ENCODE measurements at regions not wholly inside any gene's neighbourhood (a gene's known extent, or its start where the extent isn't known, plus 50 kb on each side); places are given as distances from the start of the nearest gene placed in this dataset.

- Mint-ChIP-seq H3K27me3 (no peaks in the 10 kb centered on the region), H3K4me1 (no peaks in the 10 kb centered on the region), H3K9me3 (peaks cover 8% of the 10 kb centered on the region), H3K4me3 (no peak overlapping the region), H3K27ac (no peak overlapping the region), H3K36me3 (ENCODE audit: low read depth) (no peaks in the 10 kb centered on the region)
- ATAC-seq (replicated peaks) = no peak
Measured at GRCh38 chr7:41085244-41085643, 617.6 kb downstream of the INHBA start.

GRCh38 chr7:41084381-41084780, 618.5 kb downstream of the INHBA start:
- H3K36me3 Mint-ChIP-seq (ENCODE audit: low read depth) = no peaks in the 10 kb centered on the region
- H3K4me1 Mint-ChIP-seq = no peaks in the 10 kb centered on the region
- no peaks in the 10 kb centered on the region for H3K27me3 Mint-ChIP-seq
- H3K27ac Mint-ChIP-seq = no peak overlapping the region
- no peak overlapping the region for H3K4me3 Mint-ChIP-seq
- peaks cover 8% of the 10 kb centered on the region for H3K9me3 Mint-ChIP-seq
- no peak for ATAC-seq (replicated peaks)

- ATAC-seq (replicated peaks) = no peak
- Mint-ChIP-seq H3K9me3 (no peaks in the 10 kb centered on the region), H3K4me1 (no peaks in the 10 kb centered on the region), H3K27me3 (no peaks in the 10 kb centered on the region), H3K36me3 (ENCODE audit: low read depth) (no peaks in the 10 kb centered on the region), H3K27ac (no peak overlapping the region), H3K4me3 (no peak overlapping the region)
Measured at GRCh38 chr7:41069635-41070034, 633.3 kb downstream of the INHBA start.

GRCh38 chr7:41067576-41067975, 635.3 kb downstream of the INHBA start:
- ATAC-seq (replicated peaks) = no peak
- H3K27ac Mint-ChIP-seq = no peak overlapping the region
- no peaks in the 10 kb centered on the region for H3K4me1 Mint-ChIP-seq
- no peak overlapping the region for H3K4me3 Mint-ChIP-seq
- H3K9me3 Mint-ChIP-seq = no peaks in the 10 kb centered on the region
- H3K27me3 Mint-ChIP-seq = no peaks in the 10 kb centered on the region
- H3K36me3 Mint-ChIP-seq (ENCODE audit: low read depth) = no peaks in the 10 kb centered on the region

DNA sequence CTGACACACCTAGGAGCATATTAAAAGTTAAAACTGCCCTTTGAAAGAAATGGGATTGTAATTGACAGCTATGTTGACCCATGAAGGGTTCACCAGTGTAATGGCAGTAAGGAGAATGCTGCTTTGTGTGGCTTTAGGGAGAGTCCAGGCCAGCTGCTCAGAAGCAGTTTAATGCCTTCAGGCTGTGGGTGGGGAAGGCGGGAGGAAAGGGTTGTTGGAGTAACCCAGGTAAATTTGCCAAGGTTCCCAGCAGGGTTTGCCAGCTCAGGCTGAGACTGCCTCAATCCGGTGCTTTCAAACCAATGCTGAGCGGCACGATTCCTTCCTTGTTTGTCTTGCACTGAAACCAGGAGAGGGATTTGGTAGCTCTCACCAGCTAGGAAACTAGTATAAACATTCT, 637.2 kb downstream of the INHBA start:
- no peaks in the 10 kb centered on the region for H3K36me3 Mint-ChIP-seq (ENCODE audit: low read depth)
- no peaks in the 10 kb centered on the region for H3K9me3 Mint-ChIP-seq
- no peaks in the 10 kb centered on the region for H3K27me3 Mint-ChIP-seq
- no peak overlapping the region for H3K27ac Mint-ChIP-seq
- ATAC-seq (replicated peaks) = no peak
- no peak overlapping the region for H3K4me3 Mint-ChIP-seq
- H3K4me1 Mint-ChIP-seq = no peaks in the 10 kb centered on the region

- H3K27ac Mint-ChIP-seq = no peak overlapping the region
- H3K4me1 Mint-ChIP-seq = no peaks in the 10 kb centered on the region
- H3K4me3 Mint-ChIP-seq = no peak overlapping the region
- no peaks in the 10 kb centered on the region for H3K27me3 Mint-ChIP-seq
- H3K9me3 Mint-ChIP-seq = peaks cover 2% of the 10 kb centered on the region
- ATAC-seq (replicated peaks) = no peak
- no peaks in the 10 kb centered on the region for H3K36me3 Mint-ChIP-seq (ENCODE audit: low read depth)
Measured at GRCh38 chr7:41063116-41063515, 639.8 kb downstream of the INHBA start.

- no peaks in the 10 kb centered on the region for H3K27me3 Mint-ChIP-seq
- no peak for ATAC-seq (replicated peaks)
- H3K4me1 Mint-ChIP-seq = no peaks in the 10 kb centered on the region
- no peak overlapping the region for H3K27ac Mint-ChIP-seq
- H3K9me3 Mint-ChIP-seq = peaks cover 17% of the 10 kb centered on the region
- no peak overlapping the region for H3K4me3 Mint-ChIP-seq
- no peaks in the 10 kb centered on the region for H3K36me3 Mint-ChIP-seq (ENCODE audit: low read depth)
Measured at GRCh38 chr7:41060796-41061195, 642.1 kb downstream of the INHBA start.

DNA sequence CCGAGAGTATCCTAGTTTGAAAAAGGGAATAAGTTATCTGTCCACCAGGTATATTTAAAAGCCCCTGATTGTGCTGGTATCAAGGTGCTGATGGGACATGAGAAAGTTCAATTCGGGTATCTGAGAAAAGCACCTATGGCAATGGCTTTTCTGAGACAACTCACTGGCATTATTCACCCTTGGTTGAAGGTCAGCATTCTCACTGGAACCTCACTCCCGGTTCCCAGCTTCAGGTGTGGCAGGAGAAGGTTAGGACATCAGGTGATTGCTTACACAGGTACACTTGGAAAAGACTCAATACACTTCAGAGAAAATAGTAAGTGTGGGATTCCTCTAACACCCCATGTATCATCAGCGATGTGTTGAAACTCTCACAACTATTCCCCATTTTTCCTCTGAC, 643.1 kb downstream of the INHBA start:
- no peaks in the 10 kb centered on the region for H3K36me3 Mint-ChIP-seq (ENCODE audit: low read depth)
- no peak overlapping the region for H3K27ac Mint-ChIP-seq

GRCh38 chr7:41058986-41059741, 643.7 kb downstream of the INHBA start:
- H3K9me3 Mint-ChIP-seq = peaks cover 17% of the 10 kb centered on the region

More for the DNA sequence above, 643.1 kb downstream of the INHBA start:
- Mint-ChIP-seq H3K4me3 (no peak overlapping the region), H3K27me3 (no peaks in the 10 kb centered on the region), H3K4me1 (no peaks in the 10 kb centered on the region), H3K9me3 (peaks cover 17% of the 10 kb centered on the region)
- no peak for ATAC-seq (replicated peaks)

GRCh38 chr7:41054960-41055661, 647.8 kb downstream of the INHBA start:
- Mint-ChIP-seq H3K27me3 (no peaks in the 10 kb centered on the region), H3K4me3 (no peak overlapping the region), H3K27ac (no peak overlapping the region), H3K4me1 (no peaks in the 10 kb centered on the region), H3K36me3 (ENCODE audit: low read depth) (no peaks in the 10 kb centered on the region), H3K9me3 (peaks cover 27% of the 10 kb centered on the region)
- no peak for ATAC-seq (replicated peaks)

More at GRCh38 chr7:41058986-41059741, 643.7 kb downstream of the INHBA start:
- ATAC-seq (replicated peaks) = no peak
- no peak overlapping the region for H3K27ac Mint-ChIP-seq
- no peaks in the 10 kb centered on the region for H3K27me3 Mint-ChIP-seq
- H3K36me3 Mint-ChIP-seq (ENCODE audit: low read depth) = no peaks in the 10 kb centered on the region
- no peaks in the 10 kb centered on the region for H3K4me1 Mint-ChIP-seq
- no peak overlapping the region for H3K4me3 Mint-ChIP-seq

GRCh38 chr7:41053820-41054219, 649.1 kb downstream of the INHBA start:
- Mint-ChIP-seq H3K4me3 (no peak overlapping the region), H3K27me3 (no peaks in the 10 kb centered on the region), H3K9me3 (peaks cover 27% of the 10 kb centered on the region), H3K4me1 (no peaks in the 10 kb centered on the region), H3K27ac (no peak overlapping the region), H3K36me3 (ENCODE audit: low read depth) (no peaks in the 10 kb centered on the region)
- ATAC-seq (replicated peaks) = no peak

- Mint-ChIP-seq H3K9me3 (peaks cover 21% of the 10 kb centered on the region), H3K27me3 (no peaks in the 10 kb centered on the region), H3K4me1 (no peaks in the 10 kb centered on the region), H3K36me3 (ENCODE audit: low read depth) (no peaks in the 10 kb centered on the region), H3K27ac (no peak overlapping the region), H3K4me3 (no peak overlapping the region)
- ATAC-seq (replicated peaks) = no peak
Measured at GRCh38 chr7:41052736-41053135, 650.2 kb downstream of the INHBA start.

GRCh38 chr7:41052201-41052600, 650.7 kb downstream of the INHBA start:
- H3K27ac Mint-ChIP-seq = no peak overlapping the region
- no peak overlapping the region for H3K4me3 Mint-ChIP-seq
- no peaks in the 10 kb centered on the region for H3K36me3 Mint-ChIP-seq (ENCODE audit: low read depth)
- H3K4me1 Mint-ChIP-seq = no peaks in the 10 kb centered on the region
- ATAC-seq (replicated peaks) = no peak
- no peaks in the 10 kb centered on the region for H3K27me3 Mint-ChIP-seq
- peaks cover 18% of the 10 kb centered on the region for H3K9me3 Mint-ChIP-seq

GRCh38 chr7:41051535-41051934, 651.4 kb downstream of the INHBA start:
- no peak overlapping the region for H3K4me3 Mint-ChIP-seq
- no peaks in the 10 kb centered on the region for H3K4me1 Mint-ChIP-seq
- H3K27me3 Mint-ChIP-seq = no peaks in the 10 kb centered on the region
- H3K9me3 Mint-ChIP-seq = peaks cover 16% of the 10 kb centered on the region
- H3K27ac Mint-ChIP-seq = no peak overlapping the region
- no peaks in the 10 kb centered on the region for H3K36me3 Mint-ChIP-seq (ENCODE audit: low read depth)
- ATAC-seq (replicated peaks) = no peak

GRCh38 chr7:41051062-41051461, 651.8 kb downstream of the INHBA start:
- Mint-ChIP-seq H3K9me3 (peaks cover 14% of the 10 kb centered on the region), H3K27ac (no peak overlapping the region), H3K27me3 (no peaks in the 10 kb centered on the region), H3K4me3 (no peak overlapping the region), H3K4me1 (no peaks in the 10 kb centered on the region), H3K36me3 (ENCODE audit: low read depth) (no peaks in the 10 kb centered on the region)
- no peak for ATAC-seq (replicated peaks)
